Astrocyte of the cerebellum (primary cell): ENCODE measurements at regions not wholly inside any gene's neighbourhood (a gene's known extent, or its start where the extent isn't known, plus 50 kb on each side); places are given as distances from the start of the nearest gene placed in this dataset.

Experiments used
- DNase-seq: peaks from one replicate; pipeline ENCODE4 v3.0.0-alpha.2; 2011; ENCODE audit warnings: low read depth
- H3K4me3 ChIP-seq: 2 replicates; pipeline ENCODE4 v1.5.1; 2011; ENCODE audit warnings: mild to moderate bottlenecking, low read depth, low read length, moderate library complexity
- CTCF ChIP-seq: IDR thresholded peaks from 2 replicates; pipeline ENCODE4 v1.5.1; 2012; ENCODE audit warnings: low read length, low read depth, moderate library complexity, mild to moderate bottlenecking; ENCODE audit errors: missing control alignments
- in situ Hi-C: cut with HindIII; loops from 2 replicates; pipeline ENCODE4 v1.10.0; 2017; ENCODE audit warnings: low sequenced_read_pairs

- DNase-seq: no peak
- in situ Hi-C loops: loop anchor here (5.0 kb wide), 2 partner anchors 56 to 59 kb away; no protein-coding TSS in a partner anchor
- no peak overlapping the region for H3K4me3 ChIP-seq
- TF ChIP-seq CTCF: no peak
These were observed 100.4 kb downstream of the C5orf15 start for GRCh38 chr5:133867851-133868545.

- in situ Hi-C loops: loop anchor here (5.0 kb wide), 2 partner anchors 55 to 60 kb away; no protein-coding TSS in a partner anchor
- no peak for DNase-seq
- TF ChIP-seq CTCF: no peak
- H3K4me3 ChIP-seq: no peak overlapping the region
These were observed 101.1 kb downstream of the C5orf15 start for GRCh38 chr5:133867341-133867740.

- no peak overlapping the region for H3K4me3 ChIP-seq
- DNase-seq: no peak
- in situ Hi-C loops: loop anchor here (5.0 kb wide), 2 partner anchors 55 to 60 kb away; no protein-coding TSS in a partner anchor
- TF ChIP-seq CTCF: no peak
These were observed 101.6 kb downstream of the C5orf15 start for GRCh38 chr5:133866903-133867245.

GRCh38 chr5:133866160-133866902 is 102.1 kb downstream of the C5orf15 start:
- DNase-seq: no peak
- in situ Hi-C loops: loop anchor here (5.0 kb wide), 2 partner anchors 54 to 61 kb away; no protein-coding TSS in a partner anchor
- no peak for TF ChIP-seq CTCF

GRCh38 chr5:133865113-133865512 is 103.3 kb downstream of the C5orf15 start:
- TF ChIP-seq CTCF: no peak
- in situ Hi-C loops: loop anchor here (5.0 kb wide), 2 partner anchors 53 to 62 kb away; no protein-coding TSS in a partner anchor
- DNase-seq: no peak
- H3K4me3 ChIP-seq: no peak overlapping the region

More at GRCh38 chr5:133866160-133866902, 102.1 kb downstream of the C5orf15 start:
- no peak overlapping the region for H3K4me3 ChIP-seq

- no peak overlapping the region for H3K4me3 ChIP-seq
- no peak for DNase-seq
- in situ Hi-C loops: loop anchor here (5.0 kb wide), 2 partner anchors 52 to 63 kb away; no protein-coding TSS in a partner anchor
- no peak for TF ChIP-seq CTCF
These were observed 103.7 kb downstream of the C5orf15 start for GRCh38 chr5:133864711-133865110.
